ENCODE measurements at regions not wholly inside any gene's neighbourhood (a gene's known extent, or its start where the extent isn't known, plus 50 kb on each side); places are given as distances from the start of the nearest gene placed in this dataset.

DNA sequence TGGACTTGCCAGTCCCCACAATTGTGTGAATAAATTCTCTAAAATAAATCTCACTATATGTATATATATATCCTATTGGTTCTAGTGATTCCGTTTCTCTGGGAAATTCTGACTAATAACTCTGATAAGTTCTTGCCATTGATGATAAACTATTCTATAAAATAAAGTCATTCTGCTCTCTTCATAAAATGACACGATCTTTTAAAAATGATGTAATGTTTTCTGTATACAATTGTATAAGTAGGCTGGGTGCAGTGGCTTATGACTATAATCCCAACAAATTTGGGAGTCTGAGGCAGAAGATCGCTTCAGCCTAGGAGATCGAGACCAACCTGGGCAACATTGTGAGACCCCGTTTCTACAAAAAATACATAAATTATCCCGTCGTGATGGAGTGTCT, 541.0 kb upstream of the ADGRL4 start:
- Histone ChIP-seq H3K9me3 (no peaks in the 10 kb centered on the region), H3K4me1 (peaks cover 15% of the 10 kb centered on the region), H3K27me3 (replicated peaks; ENCODE audit: control insufficient read depth, insufficient read depth, low read length) (no peaks in the 10 kb centered on the region), H3K36me3 (ENCODE audit: control insufficient read depth, insufficient read depth, low read length) (no peaks in the 10 kb centered on the region), H3K4me3 (ENCODE audit: low read depth, low read length) (no peak overlapping the region)
- Mint-ChIP-seq H3K4me1 (ENCODE audit: low read depth, unreplicated experiment) (no peaks in the 10 kb centered on the region), H3K36me3 (ENCODE audit: insufficient read depth, unreplicated experiment) (no peaks in the 10 kb centered on the region), H3K4me3 (ENCODE audit: unreplicated experiment) (no peak overlapping the region), H3K27ac (ENCODE audit: unreplicated experiment) (no peak overlapping the region), H3K9me3 (ENCODE audit: unreplicated experiment) (no peaks in the 10 kb centered on the region), H3K27me3 (ENCODE audit: insufficient read depth, unreplicated experiment) (no peaks in the 10 kb centered on the region)
- ChIA-PET POLR2A (no interaction called here), CTCF (no interaction called here)
- intact Hi-C loops (cut with micrococcal nuclease; ENCODE audit: unreplicated experiment) = no loop called here
- TF ChIP-seq, protein P1, sequence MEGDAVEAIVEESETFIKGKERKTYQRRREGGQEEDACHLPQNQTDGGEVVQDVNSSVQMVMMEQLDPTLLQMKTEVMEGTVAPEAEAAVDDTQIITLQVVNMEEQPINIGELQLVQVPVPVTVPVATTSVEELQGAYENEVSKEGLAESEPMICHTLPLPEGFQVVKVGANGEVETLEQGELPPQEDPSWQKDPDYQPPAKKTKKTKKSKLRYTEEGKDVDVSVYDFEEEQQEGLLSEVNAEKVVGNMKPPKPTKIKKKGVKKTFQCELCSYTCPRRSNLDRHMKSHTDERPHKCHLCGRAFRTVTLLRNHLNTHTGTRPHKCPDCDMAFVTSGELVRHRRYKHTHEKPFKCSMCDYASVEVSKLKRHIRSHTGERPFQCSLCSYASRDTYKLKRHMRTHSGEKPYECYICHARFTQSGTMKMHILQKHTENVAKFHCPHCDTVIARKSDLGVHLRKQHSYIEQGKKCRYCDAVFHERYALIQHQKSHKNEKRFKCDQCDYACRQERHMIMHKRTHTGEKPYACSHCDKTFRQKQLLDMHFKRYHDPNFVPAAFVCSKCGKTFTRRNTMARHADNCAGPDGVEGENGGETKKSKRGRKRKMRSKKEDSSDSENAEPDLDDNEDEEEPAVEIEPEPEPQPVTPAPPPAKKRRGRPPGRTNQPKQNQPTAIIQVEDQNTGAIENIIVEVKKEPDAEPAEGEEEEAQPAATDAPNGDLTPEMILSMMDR (IDR thresholded peaks at IDR 0.05; ENCODE audit: insufficient read depth in 1 of 2, low read depth in 1 of 2, low read length in 1 of 2, severe bottlenecking in 1 of 2, unreplicated experiment in 1 of 2) = no peak
- no peak for DNase-seq
- BruUV-seq (replicated peaks) = no TSS peak

DNA sequence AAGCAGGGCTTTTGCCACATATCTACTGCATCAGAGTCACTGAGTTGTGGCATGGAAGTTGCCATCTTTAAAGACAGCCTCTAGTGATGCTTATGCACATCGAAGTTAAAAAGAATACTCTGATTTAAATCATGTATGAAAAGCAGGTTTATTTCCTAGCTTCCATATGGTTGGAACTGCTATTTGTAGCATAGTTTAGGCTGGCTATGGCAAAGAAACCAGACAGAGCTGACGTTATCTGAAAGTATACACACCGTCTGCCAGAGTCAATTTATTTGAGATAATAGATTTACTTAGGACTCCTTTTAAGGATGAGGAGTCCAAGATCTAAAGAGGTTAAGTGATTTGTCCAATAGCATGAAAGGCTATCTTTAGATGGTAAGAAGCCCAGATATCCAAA, 536.9 kb upstream of the ADGRL4 start:
- CTCF ChIA-PET = no interaction called here
- no peaks in the 10 kb centered on the region for H3K9me3 Mint-ChIP-seq (ENCODE audit: unreplicated experiment)
- Histone ChIP-seq H3K36me3 (ENCODE audit: control insufficient read depth, insufficient read depth, low read length) (no peaks in the 10 kb centered on the region), H3K4me3 (ENCODE audit: low read depth, low read length) (no peak overlapping the region), H3K4me1 (peaks cover 18% of the 10 kb centered on the region), H3K9me3 (no peaks in the 10 kb centered on the region), H3K27me3 (replicated peaks; ENCODE audit: control insufficient read depth, insufficient read depth, low read length) (no peaks in the 10 kb centered on the region)
- BruUV-seq (replicated peaks) = no TSS peak
- no peaks in the 10 kb centered on the region for H3K36me3 Mint-ChIP-seq (ENCODE audit: insufficient read depth, unreplicated experiment)
- POLR2A ChIA-PET = no interaction called here
- H3K27ac Mint-ChIP-seq (ENCODE audit: unreplicated experiment) = no peak overlapping the region
- no peak for DNase-seq
- no peaks in the 10 kb centered on the region for H3K27me3 Mint-ChIP-seq (ENCODE audit: insufficient read depth, unreplicated experiment)
- TF ChIP-seq, protein P1 (IDR thresholded peaks at IDR 0.05; ENCODE audit: insufficient read depth in 1 of 2, low read depth in 1 of 2, low read length in 1 of 2, severe bottlenecking in 1 of 2, unreplicated experiment in 1 of 2) = no peak
- peak overlapping the region; percentile 9 for H3K4me3 Mint-ChIP-seq (ENCODE audit: unreplicated experiment)
- intact Hi-C loops (cut with micrococcal nuclease; ENCODE audit: unreplicated experiment) = no loop called here
- no peaks in the 10 kb centered on the region for H3K4me1 Mint-ChIP-seq (ENCODE audit: low read depth, unreplicated experiment)

DNA sequence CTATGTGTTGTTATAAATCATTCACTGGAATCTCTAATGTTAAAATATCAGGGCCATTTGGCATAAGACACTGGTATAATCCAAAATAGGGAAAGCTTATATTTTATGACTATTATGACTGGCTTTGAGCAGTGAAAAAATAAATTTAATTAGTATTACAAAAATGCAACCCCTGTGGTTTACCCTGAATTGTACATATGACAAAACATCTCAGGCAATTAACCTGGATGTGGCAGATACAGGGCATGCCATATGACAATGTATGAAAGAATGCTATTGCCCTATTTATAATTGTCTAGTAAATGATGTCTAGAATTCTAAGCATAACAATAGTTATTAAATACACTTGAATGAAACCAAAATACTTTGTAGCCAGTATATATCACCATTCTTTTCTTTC, 532.5 kb upstream of the ADGRL4 start:
- Mint-ChIP-seq H3K4me3 (ENCODE audit: unreplicated experiment) (no peak overlapping the region), H3K27ac (ENCODE audit: unreplicated experiment) (no peak overlapping the region), H3K36me3 (ENCODE audit: insufficient read depth, unreplicated experiment) (no peaks in the 10 kb centered on the region), H3K4me1 (ENCODE audit: low read depth, unreplicated experiment) (no peaks in the 10 kb centered on the region), H3K27me3 (ENCODE audit: insufficient read depth, unreplicated experiment) (no peaks in the 10 kb centered on the region), H3K9me3 (ENCODE audit: unreplicated experiment) (peaks cover under 1% of the 10 kb centered on the region)
- POLR2A ChIA-PET = no interaction called here
- no peaks in the 10 kb centered on the region for H3K9me3 ChIP-seq
- H3K4me3 ChIP-seq (ENCODE audit: low read depth, low read length) = no peak overlapping the region
- peaks cover 15% of the 10 kb centered on the region for H3K4me1 ChIP-seq
- DNase-seq = no peak
- intact Hi-C loops (cut with micrococcal nuclease; ENCODE audit: unreplicated experiment) = no loop called here
- H3K36me3 ChIP-seq (ENCODE audit: control insufficient read depth, insufficient read depth, low read length) = no peaks in the 10 kb centered on the region
- TF ChIP-seq, protein P1 (IDR thresholded peaks at IDR 0.05; ENCODE audit: insufficient read depth in 1 of 2, low read depth in 1 of 2, low read length in 1 of 2, severe bottlenecking in 1 of 2, unreplicated experiment in 1 of 2) = no peak
- no TSS peak for BruUV-seq (replicated peaks)
- no peaks in the 10 kb centered on the region for H3K27me3 ChIP-seq (replicated peaks; ENCODE audit: control insufficient read depth, insufficient read depth, low read length)
- CTCF ChIA-PET = no interaction called here

Data from Caco-2 (cell line).